ENCODE measurements at regions not wholly inside any gene's neighbourhood (a gene's known extent, or its start where the extent isn't known, plus 50 kb on each side); places are given as distances from the start of the nearest gene placed in this dataset.

DNA sequence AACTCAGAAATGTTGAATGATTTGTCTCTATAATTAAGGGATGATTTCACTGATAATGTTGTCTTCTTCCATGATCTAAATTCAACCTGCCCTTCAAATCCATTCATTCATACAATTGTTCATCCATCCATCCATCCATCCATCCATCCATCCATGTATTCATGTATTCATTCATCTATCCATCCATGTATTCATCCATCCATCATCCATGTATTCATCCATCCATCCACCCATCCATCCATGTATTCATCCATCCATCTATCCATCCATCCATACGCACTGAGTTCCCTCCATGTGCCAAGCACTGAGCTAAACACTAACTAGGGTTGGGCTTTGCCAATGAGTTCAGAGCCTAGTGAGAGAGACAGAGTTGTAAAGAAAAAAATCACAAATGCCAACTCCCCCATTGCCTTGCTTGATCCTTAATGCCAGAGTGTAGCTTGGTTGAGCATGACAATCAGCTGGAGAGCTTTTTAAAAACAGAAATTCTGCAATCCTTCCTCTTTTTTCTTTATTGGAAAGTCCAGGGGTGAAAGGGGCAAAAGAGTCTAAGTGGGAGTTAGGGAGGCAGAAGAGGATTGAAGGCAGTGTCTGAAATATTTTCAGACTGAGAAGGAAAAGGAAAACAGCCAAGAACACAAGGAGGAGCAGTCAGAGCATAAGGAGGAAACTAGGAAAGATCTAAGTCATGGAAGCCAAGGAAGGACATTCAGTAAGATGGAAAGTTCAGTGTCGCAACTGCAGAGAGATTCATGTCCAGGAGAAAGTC, 92.4 kb upstream of the ERG start:
- BruUV-seq (replicated peaks): no TSS peak
- CTCF ChIA-PET: no interaction called here
- H3K36me3 ChIP-seq (ENCODE audit: low read depth): no peaks in the 10 kb centered on the region
- H3F3A ChIP-seq (ENCODE audit: insufficient read depth, low read depth): no peaks in the 10 kb centered on the region
- no peak overlapping the region for H2AFZ ChIP-seq
- TF ChIP-seq, protein P1, sequence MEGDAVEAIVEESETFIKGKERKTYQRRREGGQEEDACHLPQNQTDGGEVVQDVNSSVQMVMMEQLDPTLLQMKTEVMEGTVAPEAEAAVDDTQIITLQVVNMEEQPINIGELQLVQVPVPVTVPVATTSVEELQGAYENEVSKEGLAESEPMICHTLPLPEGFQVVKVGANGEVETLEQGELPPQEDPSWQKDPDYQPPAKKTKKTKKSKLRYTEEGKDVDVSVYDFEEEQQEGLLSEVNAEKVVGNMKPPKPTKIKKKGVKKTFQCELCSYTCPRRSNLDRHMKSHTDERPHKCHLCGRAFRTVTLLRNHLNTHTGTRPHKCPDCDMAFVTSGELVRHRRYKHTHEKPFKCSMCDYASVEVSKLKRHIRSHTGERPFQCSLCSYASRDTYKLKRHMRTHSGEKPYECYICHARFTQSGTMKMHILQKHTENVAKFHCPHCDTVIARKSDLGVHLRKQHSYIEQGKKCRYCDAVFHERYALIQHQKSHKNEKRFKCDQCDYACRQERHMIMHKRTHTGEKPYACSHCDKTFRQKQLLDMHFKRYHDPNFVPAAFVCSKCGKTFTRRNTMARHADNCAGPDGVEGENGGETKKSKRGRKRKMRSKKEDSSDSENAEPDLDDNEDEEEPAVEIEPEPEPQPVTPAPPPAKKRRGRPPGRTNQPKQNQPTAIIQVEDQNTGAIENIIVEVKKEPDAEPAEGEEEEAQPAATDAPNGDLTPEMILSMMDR (conservative IDR thresholded peaks at IDR 0.05): no peak
- TF ChIP-seq EZH2 (IDR thresholded peaks at IDR 0.05; ENCODE audit: low read depth): no peak
- intact Hi-C loops (cut with micrococcal nuclease; ENCODE audit: unreplicated experiment): no loop called here
- no peaks in the 10 kb centered on the region for H3K4me1 ChIP-seq (replicated peaks; ENCODE audit: insufficient read depth)
- H3K4me2 ChIP-seq: no peak overlapping the region
- H3K4me3 ChIP-seq: no peak overlapping the region
- no peaks in the 10 kb centered on the region for H3K9me3 ChIP-seq (ENCODE audit: insufficient read depth, low read depth)
- no peaks in the 10 kb centered on the region for H4K20me1 ChIP-seq (ENCODE audit: insufficient read depth)
- H3K27ac ChIP-seq: no peak overlapping the region
- no peak for DNase-seq
- POLR2A ChIA-PET (ENCODE audit: unreplicated experiment): no interaction called here
- H3K27me3 ChIP-seq (ENCODE audit: insufficient read depth, low read depth): peaks cover 27% of the 10 kb centered on the region; the same call in 1 of the 2 replicates
- no peaks in the 10 kb centered on the region for H3K79me2 ChIP-seq (ENCODE audit: low read depth)
- H3K9me2 ChIP-seq (ENCODE audit: insufficient read depth): no peaks in the 10 kb centered on the region

GRCh38 chr21:38591218-38591537, 92.9 kb upstream of the ERG start:
- intact Hi-C loops (cut with micrococcal nuclease; ENCODE audit: unreplicated experiment): no loop called here
- ChIA-PET POLR2A (ENCODE audit: unreplicated experiment) (no interaction called here), CTCF (no interaction called here)

DNA sequence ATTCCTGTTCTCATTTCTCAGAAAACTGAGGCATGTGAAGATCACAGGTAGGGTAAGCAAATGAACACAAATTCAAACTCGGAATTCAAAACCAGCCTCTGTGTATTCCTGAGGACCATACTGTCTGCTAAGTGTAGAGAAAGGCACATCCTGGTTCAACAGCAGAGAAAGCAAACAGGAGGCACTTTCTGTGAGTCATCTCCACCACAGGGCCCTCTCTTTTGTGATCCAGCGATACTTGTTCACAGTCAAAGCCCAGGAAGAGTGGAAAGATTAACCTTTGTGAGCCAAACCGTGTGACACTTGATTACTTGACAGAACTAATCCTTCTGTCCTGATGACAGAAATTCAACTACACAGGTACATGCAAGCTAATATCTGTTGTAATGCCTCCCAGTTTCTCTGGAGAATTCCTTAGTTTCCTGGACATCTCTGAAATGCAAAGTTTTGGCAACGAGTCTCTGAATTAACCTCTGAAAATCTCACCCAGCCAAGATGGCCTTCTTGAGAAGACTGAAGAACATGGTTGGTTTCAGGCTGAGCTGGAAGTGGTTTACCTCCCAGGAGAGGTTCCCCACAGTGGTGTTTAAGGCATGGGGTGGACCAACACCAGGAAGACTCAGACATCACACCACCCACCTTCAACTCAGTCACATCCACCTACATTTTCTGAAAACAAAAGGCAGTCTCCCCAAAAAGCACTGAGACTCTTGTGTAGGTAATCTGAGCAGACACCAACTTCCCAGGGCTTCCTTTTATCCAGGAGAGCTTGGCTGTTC, 98.2 kb upstream of the ERG start:
- BruUV-seq (replicated peaks): no TSS peak
- TF ChIP-seq, protein P1 (conservative IDR thresholded peaks at IDR 0.05): no peak
- no peak for TF ChIP-seq EZH2 (IDR thresholded peaks at IDR 0.05; ENCODE audit: low read depth)
- Histone ChIP-seq H3K27ac (no peak overlapping the region), H3K9me2 (ENCODE audit: insufficient read depth) (no peaks in the 10 kb centered on the region), H3K4me1 (replicated peaks; ENCODE audit: insufficient read depth) (no peaks in the 10 kb centered on the region), H3K9me3 (ENCODE audit: insufficient read depth, low read depth) (no peaks in the 10 kb centered on the region), H2AFZ (no peak overlapping the region), H4K20me1 (ENCODE audit: insufficient read depth) (no peaks in the 10 kb centered on the region), H3F3A (ENCODE audit: insufficient read depth, low read depth) (no peaks in the 10 kb centered on the region), H3K36me3 (ENCODE audit: low read depth) (no peaks in the 10 kb centered on the region), H3K4me3 (no peak overlapping the region), H3K27me3 (ENCODE audit: insufficient read depth, low read depth) (peaks cover 43% of the 10 kb centered on the region; the same call in 1 of the 2 replicates), H3K4me2 (no peak overlapping the region), H3K79me2 (ENCODE audit: low read depth) (no peaks in the 10 kb centered on the region)
- POLR2A ChIA-PET (ENCODE audit: unreplicated experiment): no interaction called here
- intact Hi-C loops (cut with micrococcal nuclease; ENCODE audit: unreplicated experiment): no loop called here
- CTCF ChIA-PET: no interaction called here
- no peak for DNase-seq

More at GRCh38 chr21:38591218-38591537, 92.9 kb upstream of the ERG start:
- no peak for DNase-seq
- H3K4me1 ChIP-seq (replicated peaks; ENCODE audit: insufficient read depth): no peaks in the 10 kb centered on the region
- H3K79me2 ChIP-seq (ENCODE audit: low read depth): no peaks in the 10 kb centered on the region
- H3K27me3 ChIP-seq (ENCODE audit: insufficient read depth, low read depth): peaks cover 27% of the 10 kb centered on the region; the same call in 1 of the 2 replicates
- no peak overlapping the region for H2AFZ ChIP-seq
- H3F3A ChIP-seq (ENCODE audit: insufficient read depth, low read depth): no peaks in the 10 kb centered on the region
- H4K20me1 ChIP-seq (ENCODE audit: insufficient read depth): no peaks in the 10 kb centered on the region
- H3K4me2 ChIP-seq: no peak overlapping the region
- no TSS peak for BruUV-seq (replicated peaks)
- H3K4me3 ChIP-seq: no peak overlapping the region
- H3K36me3 ChIP-seq (ENCODE audit: low read depth): no peaks in the 10 kb centered on the region
- H3K9me2 ChIP-seq (ENCODE audit: insufficient read depth): no peaks in the 10 kb centered on the region
- no peaks in the 10 kb centered on the region for H3K9me3 ChIP-seq (ENCODE audit: insufficient read depth, low read depth)
- no peak for TF ChIP-seq EZH2 (IDR thresholded peaks at IDR 0.05; ENCODE audit: low read depth)
- TF ChIP-seq, protein P1 (conservative IDR thresholded peaks at IDR 0.05): no peak
- H3K27ac ChIP-seq: no peak overlapping the region
